GM23338 (cell line): ENCODE measurements at regions not wholly inside any gene's neighbourhood (a gene's known extent, or its start where the extent isn't known, plus 50 kb on each side); places are given as distances from the start of the nearest gene placed in this dataset.

Experiments used
- ATAC-seq: fragments of 200-7000 bp; cut with Tn5 transposase; 3 replicates; pipeline ENCODE4 v1.9.1; 2020
- DNase-seq: peaks from one replicate; pipeline ENCODE4 v3.0.0-alpha.2; 2015; ENCODE audit warnings: low spot score
- H2AFZ ChIP-seq: fragments of 200-600 bp; sonication (generic); 2 replicates; pipeline ENCODE4 v1.8.0; 2016; ENCODE audit warnings: antibody characterized with exemption, mild to moderate bottlenecking, moderate library complexity
- H3F3A ChIP-seq: fragments of 200-600 bp; sonication (generic); replicated peaks from 2 replicates; pipeline ENCODE4 v1.8.0; 2017; ENCODE audit warnings: antibody characterized with exemption, mixed run types, low read depth
- H3K27ac ChIP-seq: fragments of 200-600 bp; sonication (generic); 2 replicates; pipeline ENCODE4 v1.6.1; 2016; ENCODE audit warnings: low read depth
- H3K27me3 ChIP-seq: fragments of 200-600 bp; sonication (generic); 2 replicates; pipeline ENCODE4 v1.8.0; 2016; ENCODE audit warnings: mild to moderate bottlenecking, mixed run types, moderate library complexity; ENCODE audit not compliant: insufficient read depth
- H3K36me3 ChIP-seq: fragments of 200-600 bp; sonication (generic); 2 replicates; pipeline ENCODE4 v1.8.0; 2016; ENCODE audit warnings: mild to moderate bottlenecking; ENCODE audit not compliant: insufficient read depth
- H3K4me1 ChIP-seq: fragments of 200-600 bp; sonication (generic); 2 replicates; pipeline ENCODE4 v1.8.0; 2016; ENCODE audit warnings: mild to moderate bottlenecking, moderate library complexity; ENCODE audit not compliant: insufficient read depth
- H3K4me2 ChIP-seq: fragments of 200-600 bp; sonication (generic); 2 replicates; pipeline ENCODE4 v1.7.1; 2017; ENCODE audit warnings: mixed run types
- H3K4me3 ChIP-seq: fragments of 200-600 bp; sonication (generic); 2 replicates; pipeline ENCODE4 v1.6.1; 2016; ENCODE audit warnings: mixed run types
- H3K79me2 ChIP-seq: fragments of 200-600 bp; sonication (generic); replicated peaks from 2 replicates; pipeline ENCODE4 v1.8.0; 2017; ENCODE audit warnings: mild to moderate bottlenecking; ENCODE audit not compliant: insufficient read depth
- H3K9me2 ChIP-seq: fragments of 200-600 bp; sonication (generic); 2 replicates; pipeline ENCODE4 v1.8.0; 2017; ENCODE audit not compliant: insufficient read depth
- H4K20me1 ChIP-seq: fragments of 200-600 bp; sonication (generic); replicated peaks from 2 replicates; pipeline ENCODE4 v1.8.0; 2017; ENCODE audit warnings: mild to moderate bottlenecking; ENCODE audit not compliant: insufficient read depth
- H3K27ac Mint-ChIP-seq: 2 replicates; pipeline ENCODE4 v1.8.0; 2020; ENCODE audit warnings: inconsistent platforms, mild to moderate bottlenecking, moderate library complexity, mixed read lengths
- H3K27me3 Mint-ChIP-seq: 3 replicates; pipeline ENCODE4 v1.8.0; 2022; ENCODE audit warnings: low read depth, mild to moderate bottlenecking, moderate library complexity, mixed read lengths, inconsistent platforms; ENCODE audit not compliant: insufficient read depth, poor library complexity
- H3K36me3 Mint-ChIP-seq: 3 replicates; pipeline ENCODE4 v1.8.0; 2021; ENCODE audit warnings: low read depth, mild to moderate bottlenecking, inconsistent platforms, moderate library complexity, mixed read lengths
- H3K4me1 Mint-ChIP-seq: 3 replicates; pipeline ENCODE4 v1.8.0; 2020; ENCODE audit warnings: mild to moderate bottlenecking, inconsistent platforms, mixed read lengths
- H3K4me3 Mint-ChIP-seq: 3 replicates; pipeline ENCODE4 v1.8.0; 2021; ENCODE audit warnings: moderate library complexity, mild to moderate bottlenecking, inconsistent platforms, mixed read lengths
- H3K9me3 Mint-ChIP-seq: 3 replicates; pipeline ENCODE4 v1.8.0; 2020; ENCODE audit warnings: moderate library complexity, mild to moderate bottlenecking, inconsistent platforms, mixed read lengths
- CREB1 ChIP-seq: fragments of 250-450 bp; sonication (Bioruptor Pico); IDR thresholded peaks from 2 replicates; pipeline ENCODE4 v1.5.0; 2020; ENCODE audit warnings: low read depth, mild to moderate bottlenecking, moderate library complexity
- EZH2 ChIP-seq: fragments of 200-600 bp; sonication (generic); IDR thresholded peaks from one replicate; pipeline ENCODE4 v1.8.0; 2017; ENCODE audit warnings: antibody characterized with exemption, mild to moderate bottlenecking, low read depth; ENCODE audit not compliant: unreplicated experiment
- EZH2phosphoT487 ChIP-seq: fragments of 200-600 bp; sonication (generic); IDR thresholded peaks from one replicate; pipeline ENCODE4 v1.8.1; 2018; ENCODE audit warnings: antibody characterized with exemption; ENCODE audit not compliant: unreplicated experiment
- JUNB ChIP-seq: IDR thresholded peaks from one replicate; pipeline ENCODE4 v1.6.1; 2016; ENCODE audit warnings: antibody characterized with exemption; ENCODE audit not compliant: unreplicated experiment
- NANOG ChIP-seq: IDR thresholded peaks from 2 replicates; pipeline ENCODE4 v1.6.1; 2016; ENCODE audit warnings: antibody characterized with exemption, borderline replicate concordance
- POLR2AphosphoS5 ChIP-seq: IDR thresholded peaks from 2 replicates; pipeline ENCODE4 v1.6.1; 2016; ENCODE audit warnings: antibody characterized with exemption, low read depth
- REST ChIP-seq: IDR thresholded peaks from one replicate; pipeline ENCODE4 v1.6.1; 2018; ENCODE audit warnings: antibody characterized with exemption; ENCODE audit not compliant: unreplicated experiment
- STAT1 ChIP-seq: IDR thresholded peaks from one replicate; pipeline ENCODE4 v1.6.1; 2016; ENCODE audit warnings: antibody characterized with exemption; ENCODE audit not compliant: unreplicated experiment
- ZNF114 ChIP-seq: fragments of 250-450 bp; sonication (Bioruptor Pico); IDR thresholded peaks from 2 replicates; pipeline ENCODE4 v1.5.0; 2020; ENCODE audit warnings: mild to moderate bottlenecking, moderate library complexity
- ZNF331 ChIP-seq: fragments of 250-450 bp; sonication (Bioruptor Pico); IDR thresholded peaks from 2 replicates; pipeline ENCODE4 v1.5.0; 2020; ENCODE audit warnings: low read depth, mild to moderate bottlenecking, moderate library complexity
- ZNF462 ChIP-seq: fragments of 250-450 bp; sonication (Bioruptor Pico); IDR thresholded peaks from 2 replicates; pipeline ENCODE4 v1.5.0; 2020; ENCODE audit warnings: mild to moderate bottlenecking, moderate library complexity
- TF ChIP-seq, protein P1 (sequence below): IDR thresholded peaks from 2 replicates; pipeline ENCODE4 v1.6.1; 2016; ENCODE audit warnings: antibody characterized with exemption
- TF ChIP-seq, protein P2 (sequence below), 2 experiments: fragments of 200-600 bp in 1 of 2; sonication (generic) in 1 of 2; conservative IDR thresholded peaks; 2 replicates each; pipeline versions ENCODE4 v1.5.1 to v1.6.1; 2016 to 2017; ENCODE audit warnings: antibody characterized with exemption in 2 of 2, low read depth in 2 of 2, mild to moderate bottlenecking in 2 of 2, moderate library complexity in 1 of 2

GRCh38 chrX:97845451-97845850 is 961.7 kb downstream of the RPA4 start:
- peaks cover 60% of the 10 kb centered on the region for H3K9me3 Mint-ChIP-seq
- H3K27me3 Mint-ChIP-seq: peaks cover 10% of the 10 kb centered on the region
- DNase-seq: no peak

More at GRCh38 chrX:97845451-97845850, 961.7 kb downstream of the RPA4 start:
- Mint-ChIP-seq H3K4me3 (no peak overlapping the region), H3K27ac (no peak overlapping the region), H3K36me3 (peaks cover 52% of the 10 kb centered on the region), H3K4me1 (no peaks in the 10 kb centered on the region)
- H3F3A ChIP-seq: no peaks in the 10 kb centered on the region
- no peak overlapping the region for H2AFZ ChIP-seq
- ATAC-seq: no peak
- no peaks in the 10 kb centered on the region for H3K9me2 ChIP-seq
- H3K36me3 ChIP-seq: no peaks in the 10 kb centered on the region
- no peaks in the 10 kb centered on the region for H4K20me1 ChIP-seq
- no peaks in the 10 kb centered on the region for H3K4me1 ChIP-seq
- no peak overlapping the region for H3K4me3 ChIP-seq
- H3K79me2 ChIP-seq: no peaks in the 10 kb centered on the region
- H3K27me3 ChIP-seq: no peaks in the 10 kb centered on the region
- H3K4me2 ChIP-seq: no peak overlapping the region
- TF ChIP-seq, protein P1, sequence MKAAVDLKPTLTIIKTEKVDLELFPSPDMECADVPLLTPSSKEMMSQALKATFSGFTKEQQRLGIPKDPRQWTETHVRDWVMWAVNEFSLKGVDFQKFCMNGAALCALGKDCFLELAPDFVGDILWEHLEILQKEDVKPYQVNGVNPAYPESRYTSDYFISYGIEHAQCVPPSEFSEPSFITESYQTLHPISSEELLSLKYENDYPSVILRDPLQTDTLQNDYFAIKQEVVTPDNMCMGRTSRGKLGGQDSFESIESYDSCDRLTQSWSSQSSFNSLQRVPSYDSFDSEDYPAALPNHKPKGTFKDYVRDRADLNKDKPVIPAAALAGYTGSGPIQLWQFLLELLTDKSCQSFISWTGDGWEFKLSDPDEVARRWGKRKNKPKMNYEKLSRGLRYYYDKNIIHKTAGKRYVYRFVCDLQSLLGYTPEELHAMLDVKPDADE: no peak
- TF ChIP-seq STAT1 (no peak), JUNB (no peak), ZNF462 (CRISPR knock-in tag) (no peak), ZNF331 (no peak), REST (no peak), POLR2AphosphoS5 (no peak), ZNF114 (CRISPR knock-in tag) (no peak), EZH2 (no peak), CREB1 (CRISPR knock-in tag) (no peak), EZH2phosphoT487 (no peak), NANOG (no peak)
- TF ChIP-seq, protein P2, sequence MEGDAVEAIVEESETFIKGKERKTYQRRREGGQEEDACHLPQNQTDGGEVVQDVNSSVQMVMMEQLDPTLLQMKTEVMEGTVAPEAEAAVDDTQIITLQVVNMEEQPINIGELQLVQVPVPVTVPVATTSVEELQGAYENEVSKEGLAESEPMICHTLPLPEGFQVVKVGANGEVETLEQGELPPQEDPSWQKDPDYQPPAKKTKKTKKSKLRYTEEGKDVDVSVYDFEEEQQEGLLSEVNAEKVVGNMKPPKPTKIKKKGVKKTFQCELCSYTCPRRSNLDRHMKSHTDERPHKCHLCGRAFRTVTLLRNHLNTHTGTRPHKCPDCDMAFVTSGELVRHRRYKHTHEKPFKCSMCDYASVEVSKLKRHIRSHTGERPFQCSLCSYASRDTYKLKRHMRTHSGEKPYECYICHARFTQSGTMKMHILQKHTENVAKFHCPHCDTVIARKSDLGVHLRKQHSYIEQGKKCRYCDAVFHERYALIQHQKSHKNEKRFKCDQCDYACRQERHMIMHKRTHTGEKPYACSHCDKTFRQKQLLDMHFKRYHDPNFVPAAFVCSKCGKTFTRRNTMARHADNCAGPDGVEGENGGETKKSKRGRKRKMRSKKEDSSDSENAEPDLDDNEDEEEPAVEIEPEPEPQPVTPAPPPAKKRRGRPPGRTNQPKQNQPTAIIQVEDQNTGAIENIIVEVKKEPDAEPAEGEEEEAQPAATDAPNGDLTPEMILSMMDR (conservative IDR thresholded peaks at IDR 0.05; ENCODE audit: low read depth in 2 of 2): no peak
- H3K27ac ChIP-seq: no peak overlapping the region
